GM23338 (cell line): ENCODE measurements at regions not wholly inside any gene's neighbourhood (a gene's known extent, or its start where the extent isn't known, plus 50 kb on each side); places are given as distances from the start of the nearest gene placed in this dataset.

Experiments used
- ATAC-seq: fragments of 200-7000 bp; cut with Tn5 transposase; 3 replicates; pipeline ENCODE4 v1.9.1; 2020
- DNase-seq: peaks from one replicate; pipeline ENCODE4 v3.0.0-alpha.2; 2015; ENCODE audit warnings: low spot score
- H2AFZ ChIP-seq: fragments of 200-600 bp; sonication (generic); 2 replicates; pipeline ENCODE4 v1.8.0; 2016; ENCODE audit warnings: antibody characterized with exemption, mild to moderate bottlenecking, moderate library complexity
- H3F3A ChIP-seq: fragments of 200-600 bp; sonication (generic); replicated peaks from 2 replicates; pipeline ENCODE4 v1.8.0; 2017; ENCODE audit warnings: antibody characterized with exemption, mixed run types, low read depth
- H3K27ac ChIP-seq: fragments of 200-600 bp; sonication (generic); 2 replicates; pipeline ENCODE4 v1.6.1; 2016; ENCODE audit warnings: low read depth
- H3K27me3 ChIP-seq: fragments of 200-600 bp; sonication (generic); 2 replicates; pipeline ENCODE4 v1.8.0; 2016; ENCODE audit warnings: mild to moderate bottlenecking, mixed run types, moderate library complexity; ENCODE audit not compliant: insufficient read depth
- H3K36me3 ChIP-seq: fragments of 200-600 bp; sonication (generic); 2 replicates; pipeline ENCODE4 v1.8.0; 2016; ENCODE audit warnings: mild to moderate bottlenecking; ENCODE audit not compliant: insufficient read depth
- H3K4me1 ChIP-seq: fragments of 200-600 bp; sonication (generic); 2 replicates; pipeline ENCODE4 v1.8.0; 2016; ENCODE audit warnings: mild to moderate bottlenecking, moderate library complexity; ENCODE audit not compliant: insufficient read depth
- H3K4me2 ChIP-seq: fragments of 200-600 bp; sonication (generic); 2 replicates; pipeline ENCODE4 v1.7.1; 2017; ENCODE audit warnings: mixed run types
- H3K4me3 ChIP-seq: fragments of 200-600 bp; sonication (generic); 2 replicates; pipeline ENCODE4 v1.6.1; 2016; ENCODE audit warnings: mixed run types
- H3K79me2 ChIP-seq: fragments of 200-600 bp; sonication (generic); replicated peaks from 2 replicates; pipeline ENCODE4 v1.8.0; 2017; ENCODE audit warnings: mild to moderate bottlenecking; ENCODE audit not compliant: insufficient read depth
- H3K9me2 ChIP-seq: fragments of 200-600 bp; sonication (generic); 2 replicates; pipeline ENCODE4 v1.8.0; 2017; ENCODE audit not compliant: insufficient read depth
- H4K20me1 ChIP-seq: fragments of 200-600 bp; sonication (generic); replicated peaks from 2 replicates; pipeline ENCODE4 v1.8.0; 2017; ENCODE audit warnings: mild to moderate bottlenecking; ENCODE audit not compliant: insufficient read depth
- H3K27ac Mint-ChIP-seq: 2 replicates; pipeline ENCODE4 v1.8.0; 2020; ENCODE audit warnings: inconsistent platforms, mild to moderate bottlenecking, moderate library complexity, mixed read lengths
- H3K27me3 Mint-ChIP-seq: 3 replicates; pipeline ENCODE4 v1.8.0; 2022; ENCODE audit warnings: low read depth, mild to moderate bottlenecking, moderate library complexity, mixed read lengths, inconsistent platforms; ENCODE audit not compliant: insufficient read depth, poor library complexity
- H3K36me3 Mint-ChIP-seq: 3 replicates; pipeline ENCODE4 v1.8.0; 2021; ENCODE audit warnings: low read depth, mild to moderate bottlenecking, inconsistent platforms, moderate library complexity, mixed read lengths
- H3K4me1 Mint-ChIP-seq: 3 replicates; pipeline ENCODE4 v1.8.0; 2020; ENCODE audit warnings: mild to moderate bottlenecking, inconsistent platforms, mixed read lengths
- H3K4me3 Mint-ChIP-seq: 3 replicates; pipeline ENCODE4 v1.8.0; 2021; ENCODE audit warnings: moderate library complexity, mild to moderate bottlenecking, inconsistent platforms, mixed read lengths
- H3K9me3 Mint-ChIP-seq: 3 replicates; pipeline ENCODE4 v1.8.0; 2020; ENCODE audit warnings: moderate library complexity, mild to moderate bottlenecking, inconsistent platforms, mixed read lengths
- CREB1 ChIP-seq: fragments of 250-450 bp; sonication (Bioruptor Pico); IDR thresholded peaks from 2 replicates; pipeline ENCODE4 v1.5.0; 2020; ENCODE audit warnings: low read depth, mild to moderate bottlenecking, moderate library complexity
- ETS1 ChIP-seq: IDR thresholded peaks from 2 replicates; pipeline ENCODE4 v1.6.1; 2016; ENCODE audit warnings: antibody characterized with exemption
- EZH2 ChIP-seq: fragments of 200-600 bp; sonication (generic); IDR thresholded peaks from one replicate; pipeline ENCODE4 v1.8.0; 2017; ENCODE audit warnings: antibody characterized with exemption, mild to moderate bottlenecking, low read depth; ENCODE audit not compliant: unreplicated experiment
- EZH2phosphoT487 ChIP-seq: fragments of 200-600 bp; sonication (generic); IDR thresholded peaks from one replicate; pipeline ENCODE4 v1.8.1; 2018; ENCODE audit warnings: antibody characterized with exemption; ENCODE audit not compliant: unreplicated experiment
- JUNB ChIP-seq: IDR thresholded peaks from one replicate; pipeline ENCODE4 v1.6.1; 2016; ENCODE audit warnings: antibody characterized with exemption; ENCODE audit not compliant: unreplicated experiment
- POLR2AphosphoS5 ChIP-seq: IDR thresholded peaks from 2 replicates; pipeline ENCODE4 v1.6.1; 2016; ENCODE audit warnings: antibody characterized with exemption, low read depth
- STAT1 ChIP-seq: IDR thresholded peaks from one replicate; pipeline ENCODE4 v1.6.1; 2016; ENCODE audit warnings: antibody characterized with exemption; ENCODE audit not compliant: unreplicated experiment
- ZNF331 ChIP-seq: fragments of 250-450 bp; sonication (Bioruptor Pico); IDR thresholded peaks from 2 replicates; pipeline ENCODE4 v1.5.0; 2020; ENCODE audit warnings: low read depth, mild to moderate bottlenecking, moderate library complexity
- ZNF462 ChIP-seq: fragments of 250-450 bp; sonication (Bioruptor Pico); IDR thresholded peaks from 2 replicates; pipeline ENCODE4 v1.5.0; 2020; ENCODE audit warnings: mild to moderate bottlenecking, moderate library complexity
- TF ChIP-seq, protein P1 (sequence below): IDR thresholded peaks from one replicate; pipeline ENCODE4 v1.6.1; 2018; ENCODE audit warnings: antibody characterized with exemption; ENCODE audit not compliant: unreplicated experiment

DNA sequence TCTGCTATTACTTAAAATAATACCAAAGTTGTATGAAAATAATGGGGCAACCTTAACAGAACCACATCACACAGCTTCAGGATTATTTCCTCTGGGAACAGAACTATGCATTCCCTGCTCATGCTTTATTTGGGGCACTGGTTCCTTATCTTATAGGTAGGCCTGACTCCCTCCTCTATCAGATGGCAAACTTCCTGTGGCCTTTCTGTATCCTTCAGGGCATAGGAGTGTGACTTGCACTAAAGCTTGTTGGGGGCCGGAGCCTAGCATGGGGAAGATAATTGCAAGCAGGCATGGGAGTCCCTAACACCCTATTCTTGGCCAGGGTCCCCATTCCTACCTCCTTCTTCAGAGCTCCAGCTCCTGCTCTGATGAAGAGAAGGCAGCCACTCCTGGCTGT, 167.2 kb upstream of the SERTAD2 start:
- Histone ChIP-seq H3F3A (no peaks in the 10 kb centered on the region), H3K4me2 (no peak overlapping the region), H3K79me2 (no peaks in the 10 kb centered on the region), H3K36me3 (no peaks in the 10 kb centered on the region), H3K27ac (no peak overlapping the region), H4K20me1 (no peaks in the 10 kb centered on the region), H3K27me3 (no peaks in the 10 kb centered on the region), H2AFZ (no peak overlapping the region), H3K4me3 (no peak overlapping the region), H3K9me2 (no peaks in the 10 kb centered on the region; the same call in 1 of the 2 replicates), H3K4me1 (peaks cover 13% of the 10 kb centered on the region)
- Mint-ChIP-seq H3K27ac (no peak overlapping the region), H3K4me3 (no peak overlapping the region), H3K9me3 (no peaks in the 10 kb centered on the region), H3K36me3 (no peaks in the 10 kb centered on the region), H3K27me3 (peaks cover 4% of the 10 kb centered on the region), H3K4me1 (peaks cover 22% of the 10 kb centered on the region)
- no peak for ATAC-seq
- TF ChIP-seq EZH2 (no peak), EZH2phosphoT487 (no peak), ZNF331 (no peak), STAT1 (no peak), ZNF462 (no peak), POLR2AphosphoS5 (no peak), JUNB (no peak), ETS1 (no peak), CREB1 (CRISPR knock-in tag) (no peak)
- TF ChIP-seq, protein P1, sequence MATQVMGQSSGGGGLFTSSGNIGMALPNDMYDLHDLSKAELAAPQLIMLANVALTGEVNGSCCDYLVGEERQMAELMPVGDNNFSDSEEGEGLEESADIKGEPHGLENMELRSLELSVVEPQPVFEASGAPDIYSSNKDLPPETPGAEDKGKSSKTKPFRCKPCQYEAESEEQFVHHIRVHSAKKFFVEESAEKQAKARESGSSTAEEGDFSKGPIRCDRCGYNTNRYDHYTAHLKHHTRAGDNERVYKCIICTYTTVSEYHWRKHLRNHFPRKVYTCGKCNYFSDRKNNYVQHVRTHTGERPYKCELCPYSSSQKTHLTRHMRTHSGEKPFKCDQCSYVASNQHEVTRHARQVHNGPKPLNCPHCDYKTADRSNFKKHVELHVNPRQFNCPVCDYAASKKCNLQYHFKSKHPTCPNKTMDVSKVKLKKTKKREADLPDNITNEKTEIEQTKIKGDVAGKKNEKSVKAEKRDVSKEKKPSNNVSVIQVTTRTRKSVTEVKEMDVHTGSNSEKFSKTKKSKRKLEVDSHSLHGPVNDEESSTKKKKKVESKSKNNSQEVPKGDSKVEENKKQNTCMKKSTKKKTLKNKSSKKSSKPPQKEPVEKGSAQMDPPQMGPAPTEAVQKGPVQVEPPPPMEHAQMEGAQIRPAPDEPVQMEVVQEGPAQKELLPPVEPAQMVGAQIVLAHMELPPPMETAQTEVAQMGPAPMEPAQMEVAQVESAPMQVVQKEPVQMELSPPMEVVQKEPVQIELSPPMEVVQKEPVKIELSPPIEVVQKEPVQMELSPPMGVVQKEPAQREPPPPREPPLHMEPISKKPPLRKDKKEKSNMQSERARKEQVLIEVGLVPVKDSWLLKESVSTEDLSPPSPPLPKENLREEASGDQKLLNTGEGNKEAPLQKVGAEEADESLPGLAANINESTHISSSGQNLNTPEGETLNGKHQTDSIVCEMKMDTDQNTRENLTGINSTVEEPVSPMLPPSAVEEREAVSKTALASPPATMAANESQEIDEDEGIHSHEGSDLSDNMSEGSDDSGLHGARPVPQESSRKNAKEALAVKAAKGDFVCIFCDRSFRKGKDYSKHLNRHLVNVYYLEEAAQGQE = no peak
- DNase-seq = no peak
